RPMI8226 (cell line): ENCODE measurements at regions not wholly inside any gene's neighbourhood (a gene's known extent, or its start where the extent isn't known, plus 50 kb on each side); places are given as distances from the start of the nearest gene placed in this dataset.

Experiments
- DNase-seq: peaks from one replicate; pipeline ENCODE4 v3.0.0-alpha.2; 2015

DNA sequence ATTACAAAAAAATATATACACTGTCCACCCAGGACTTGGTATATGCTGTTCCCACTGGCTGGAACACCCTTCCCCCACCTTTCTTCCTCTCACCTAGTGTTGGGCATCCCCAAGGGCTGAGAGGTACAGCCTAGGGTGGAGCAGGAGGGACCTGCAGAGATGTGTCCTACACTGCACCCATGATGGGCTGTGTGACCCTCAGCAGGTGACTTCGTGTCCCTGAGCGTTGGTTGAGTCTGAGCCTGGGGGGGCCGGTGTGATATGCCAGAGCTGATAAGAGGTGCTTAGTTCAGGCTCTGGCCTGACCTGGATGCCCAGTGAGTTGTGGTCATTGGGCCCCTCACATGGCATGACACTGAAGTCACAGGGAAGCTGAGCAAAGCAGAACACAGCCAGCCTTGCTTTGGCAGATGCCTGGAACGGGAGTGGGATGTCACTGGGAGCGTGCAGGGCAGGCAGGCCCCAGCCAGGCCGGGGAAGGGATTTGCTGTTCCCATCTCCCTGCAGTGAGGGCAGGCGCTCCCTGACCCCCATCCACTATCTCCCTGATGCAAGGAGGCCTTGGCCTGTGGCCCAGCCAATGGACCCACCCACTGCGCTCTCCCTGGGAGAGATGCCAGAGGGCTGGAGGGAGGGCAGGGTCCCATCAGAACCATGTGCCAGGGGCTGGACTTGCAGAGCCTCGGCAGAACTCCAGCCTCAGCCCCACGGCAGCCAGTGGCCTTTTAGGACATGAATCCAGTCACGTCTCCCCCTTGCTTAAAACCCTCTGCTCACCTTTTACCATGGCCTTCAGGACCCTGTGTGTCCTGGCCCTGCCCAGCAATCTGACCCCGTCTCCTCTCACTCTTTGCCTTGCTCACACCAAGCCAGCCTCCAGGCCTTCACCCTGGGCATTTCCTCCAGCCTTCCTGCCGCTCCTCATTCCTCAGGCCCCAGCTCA is 138.9 kb downstream of the MN1 start:
- DNase-seq: no peak

GRCh38 chr22:27663812-27664211 is 137.7 kb downstream of the MN1 start:
- DNase-seq: no peak

GRCh38 chr22:27666272-27666997 is 135.1 kb downstream of the MN1 start:
- no peak for DNase-seq

DNA sequence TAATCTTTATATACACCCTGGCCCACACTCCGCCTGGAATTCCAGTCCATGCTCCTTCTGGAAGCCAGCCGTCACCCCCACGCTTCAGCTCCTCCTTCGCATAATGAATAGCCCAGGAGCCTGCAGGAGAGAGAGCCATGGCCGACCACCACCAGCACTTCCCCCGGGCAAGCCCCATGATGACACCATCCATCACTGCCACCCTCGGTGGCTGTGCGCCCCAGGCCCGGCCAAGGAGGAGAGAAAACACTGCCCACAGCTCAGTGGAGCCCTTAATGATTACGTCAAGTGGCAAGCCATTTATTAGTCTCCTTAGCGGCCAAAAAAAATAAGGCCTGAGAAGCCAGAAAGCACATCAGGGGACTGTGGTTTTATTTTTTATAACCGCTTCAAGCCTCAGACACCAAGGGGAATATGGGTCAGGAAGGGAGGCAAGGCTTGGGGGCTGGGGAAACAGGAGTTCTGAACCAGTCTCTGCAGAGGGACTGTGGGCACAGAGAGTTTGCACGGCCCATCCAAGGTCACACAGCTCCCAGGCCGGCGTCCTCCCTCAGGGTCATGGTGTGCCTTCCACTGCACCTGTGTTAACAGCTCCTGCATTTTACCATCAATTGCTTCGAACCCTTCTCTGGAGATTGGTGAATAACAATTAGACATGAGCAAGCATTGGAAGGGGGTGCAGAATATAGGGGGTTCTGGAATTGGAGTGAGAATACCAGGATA is 134.3 kb downstream of the MN1 start:
- DNase-seq: no peak

DNA sequence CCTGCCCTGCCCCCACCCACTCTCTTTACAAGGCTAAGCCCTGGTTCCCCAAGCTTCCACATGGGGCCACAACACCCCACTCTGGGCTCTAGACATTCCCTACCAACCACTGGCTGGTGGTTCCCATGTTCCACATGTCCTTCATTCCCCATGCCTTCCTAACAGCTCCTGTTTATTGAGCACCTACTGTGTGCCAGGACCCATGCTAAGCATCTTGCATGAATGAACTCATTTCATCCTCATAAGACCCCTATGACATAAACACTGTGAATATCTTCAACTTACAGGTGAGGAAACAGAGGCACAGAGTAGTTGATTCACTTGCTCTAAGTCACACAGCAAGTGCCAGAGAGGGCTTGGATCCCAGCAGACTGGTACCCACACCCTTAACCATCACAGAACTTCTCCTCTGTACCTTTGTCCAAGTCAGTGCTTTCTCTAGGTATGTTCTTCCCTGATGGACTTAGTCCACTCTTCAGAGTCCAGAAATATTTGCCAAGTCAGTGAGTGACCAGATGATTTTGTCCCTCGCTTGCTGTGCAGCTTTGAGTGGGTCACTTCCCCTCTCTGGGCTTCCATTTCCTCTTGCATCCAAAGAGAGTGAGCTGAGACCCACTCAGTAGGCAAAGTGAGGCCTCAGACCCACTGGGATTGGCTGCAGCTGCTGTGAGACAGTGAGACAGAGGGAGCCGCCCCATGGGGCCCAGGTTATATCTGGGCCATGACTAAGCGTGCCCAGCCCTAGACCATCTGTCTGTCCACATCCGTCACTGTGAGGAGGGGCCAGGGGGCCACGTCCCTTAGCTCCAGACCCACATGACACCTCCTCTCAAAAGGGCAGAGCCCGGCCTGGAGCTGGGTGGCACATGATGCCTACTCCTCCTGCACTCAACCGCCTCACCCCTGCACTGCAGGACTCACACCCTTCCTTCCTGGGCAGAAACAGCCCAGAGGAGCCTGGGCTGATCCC is 132.4 kb downstream of the MN1 start:
- DNase-seq: peak; percentile 13

DNA sequence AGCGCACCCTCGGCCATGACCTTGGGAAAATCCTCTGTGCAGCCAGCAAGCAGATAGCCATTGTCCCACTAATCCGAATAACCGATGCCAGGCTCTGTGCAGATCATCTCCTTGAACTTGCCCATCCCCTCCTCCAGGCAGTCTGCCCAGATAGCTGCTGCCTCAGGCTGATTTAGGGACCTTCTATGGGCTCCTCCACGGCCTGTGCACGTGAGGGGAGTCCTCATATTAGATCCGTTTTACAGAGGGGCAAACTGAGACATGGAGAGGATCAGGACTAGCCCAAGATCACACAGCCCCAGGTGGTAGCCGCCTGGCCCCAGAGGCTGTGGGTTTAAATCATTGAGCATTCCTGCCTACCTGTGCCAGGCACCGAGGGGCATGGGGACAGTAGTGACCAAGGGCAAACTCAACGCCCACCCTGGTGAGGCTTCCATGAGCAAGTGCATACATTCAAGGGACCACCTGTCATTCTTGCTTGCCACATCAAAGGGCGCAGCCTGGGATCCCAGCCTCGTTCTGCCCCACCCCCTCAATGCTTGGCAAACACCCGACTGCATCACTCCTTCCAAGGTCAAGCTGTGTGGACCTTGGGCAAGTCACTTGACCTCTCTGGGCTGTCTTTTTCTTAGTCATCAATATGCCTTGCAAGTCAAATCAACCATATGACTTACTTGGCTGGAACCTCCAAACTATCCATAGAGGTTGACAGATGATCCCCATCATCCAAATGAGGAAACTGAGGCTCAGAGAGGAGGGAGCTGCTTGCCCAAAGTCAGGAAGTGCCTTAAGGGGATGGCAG is 131.6 kb downstream of the MN1 start:
- no peak for DNase-seq

DNA sequence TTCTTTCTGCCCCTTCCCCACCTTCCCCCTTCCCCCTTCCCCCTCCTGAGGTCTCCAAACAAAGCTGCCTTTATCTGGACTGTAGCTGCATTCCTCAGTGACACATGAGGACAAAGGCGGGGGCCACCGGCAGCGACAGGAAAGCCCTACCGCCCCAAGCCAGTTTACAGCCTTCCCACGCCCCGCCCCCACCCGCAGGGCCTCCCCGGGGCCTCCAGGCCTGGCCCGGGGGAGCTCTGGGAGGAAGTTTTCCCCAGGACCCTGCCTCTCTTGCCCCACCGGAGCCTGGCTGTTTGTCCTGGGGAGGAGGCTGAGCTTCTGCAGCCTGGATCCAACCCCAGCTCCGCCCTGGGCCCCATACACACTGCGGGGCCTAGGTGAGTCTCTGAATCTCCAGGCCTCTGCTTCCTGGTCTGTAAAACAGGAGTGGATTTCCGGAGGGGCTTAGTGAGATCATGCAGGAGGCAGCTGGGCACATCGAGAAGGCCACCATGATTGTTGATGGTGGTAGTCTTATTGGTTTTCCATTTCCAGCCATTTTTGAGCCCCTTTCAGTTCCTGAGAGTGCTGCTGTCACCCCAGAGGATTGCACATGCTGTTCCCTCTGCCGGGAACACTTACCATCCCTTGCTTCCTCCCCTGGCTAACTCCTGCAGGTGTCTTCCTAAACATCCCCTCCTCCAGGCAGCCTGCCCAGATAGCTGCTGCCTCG is 130.7 kb downstream of the MN1 start:
- no peak for DNase-seq

- no peak for DNase-seq
These were observed 130.1 kb downstream of the MN1 start for GRCh38 chr22:27671413-27671935.

DNA sequence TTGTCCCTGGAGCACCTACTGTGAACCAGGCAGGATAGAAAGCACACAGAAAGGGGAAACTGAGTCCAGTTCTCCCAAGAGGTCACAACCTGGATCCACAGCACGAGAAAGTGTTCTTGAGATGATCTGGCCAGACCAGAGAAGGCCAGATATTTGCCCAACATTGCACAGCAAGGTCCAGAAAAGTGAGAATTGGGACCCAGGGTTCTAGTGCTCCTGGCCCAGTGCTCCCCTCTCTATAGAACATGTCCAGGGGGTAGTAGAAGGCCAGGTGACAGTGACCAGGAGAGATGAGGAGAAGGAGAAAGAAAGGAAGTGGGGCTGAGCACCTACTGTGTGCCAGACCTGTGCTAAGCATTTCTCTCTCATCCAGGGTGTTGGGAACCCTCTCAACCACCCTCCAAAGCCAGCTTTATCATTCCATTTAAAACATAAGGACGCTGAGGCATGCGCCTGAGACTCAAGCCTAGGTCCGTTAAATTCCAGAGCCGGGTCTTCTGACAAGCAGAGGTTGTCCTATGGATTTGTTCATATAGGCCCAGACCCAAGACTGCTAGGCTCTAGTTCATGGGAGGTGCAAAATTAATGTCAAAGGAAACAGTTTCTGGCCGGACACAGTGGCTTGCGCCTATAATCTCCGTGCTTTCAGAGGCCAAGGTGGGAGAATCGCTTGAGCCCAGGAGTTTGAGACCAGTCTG is 128.7 kb downstream of the MN1 start:
- no peak for DNase-seq

- no peak for DNase-seq
These were observed 127.7 kb downstream of the MN1 start for GRCh38 chr22:27673839-27674238.

- no peak for DNase-seq
These were observed 127.2 kb downstream of the MN1 start for GRCh38 chr22:27674261-27674923.

DNA sequence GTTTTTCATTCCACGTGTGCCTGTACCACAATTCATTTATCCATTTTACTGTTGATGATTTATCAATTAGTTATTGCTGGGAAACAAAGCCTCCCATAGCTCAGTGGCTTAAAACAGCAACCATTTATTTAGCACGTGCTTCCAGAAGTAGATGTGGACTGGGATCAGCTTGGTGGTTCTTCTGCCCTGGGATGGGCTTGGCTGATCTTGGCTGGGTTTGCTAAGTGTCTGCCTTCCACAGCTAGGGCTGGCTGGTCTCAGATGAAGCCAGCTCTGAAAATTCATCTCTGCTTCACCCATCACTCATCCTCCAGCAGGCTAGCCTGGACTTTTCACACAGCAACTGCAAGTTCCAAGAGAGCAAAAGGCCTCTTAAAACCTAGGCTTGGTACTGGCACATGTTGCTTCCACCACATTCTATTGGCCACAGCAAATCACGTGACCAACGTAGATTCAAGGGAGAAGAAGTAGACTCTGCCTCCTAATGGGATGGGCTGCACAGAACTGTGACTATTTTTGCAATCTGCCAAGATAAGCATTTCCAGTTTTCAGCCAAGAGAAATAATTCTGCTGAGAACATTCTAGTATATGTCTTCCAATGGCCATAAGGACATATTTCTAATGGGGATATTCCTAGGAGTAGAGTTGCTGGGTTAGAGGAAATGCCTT is 124.9 kb downstream of the MN1 start:
- DNase-seq: no peak

- DNase-seq: no peak
These were observed 123.6 kb downstream of the MN1 start for GRCh38 chr22:27677905-27678458.

DNA sequence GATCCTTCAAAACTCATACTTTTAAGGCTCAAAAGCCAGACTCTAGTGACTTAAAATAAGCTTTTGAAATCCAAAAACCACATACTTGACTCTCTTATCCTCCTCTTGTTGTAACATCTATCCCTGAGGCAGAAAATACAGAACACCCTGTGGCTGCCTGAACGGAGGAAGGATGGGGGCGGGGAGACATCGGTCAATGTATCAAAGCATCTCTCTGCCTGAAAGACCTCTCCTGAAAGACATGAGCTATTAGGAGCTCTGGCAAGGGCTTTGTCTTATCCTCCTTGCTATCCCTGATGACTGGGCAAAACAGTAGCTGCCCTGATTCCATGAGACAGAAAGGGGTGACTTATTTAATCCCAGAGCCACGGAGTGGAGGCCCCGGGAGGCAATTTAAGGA is 122.4 kb downstream of the MN1 start:
- DNase-seq: no peak

- DNase-seq: no peak
These were observed 121.7 kb downstream of the MN1 start for GRCh38 chr22:27679693-27680488.

- DNase-seq: no peak
These were observed 120.9 kb downstream of the MN1 start for GRCh38 chr22:27680636-27681035.

GRCh38 chr22:27681037-27681436 is 120.5 kb downstream of the MN1 start:
- no peak for DNase-seq
